SK-N-SH (cell line): ENCODE measurements at regions not wholly inside any gene's neighbourhood (a gene's known extent, or its start where the extent isn't known, plus 50 kb on each side); places are given as distances from the start of the nearest gene placed in this dataset.

Experiments
- CTCF ChIA-PET: fragments of 300-600, 350-600 bp; formaldehyde crosslinking; extraction: SDS; loops from one replicate; lab custom pipeline; 2021; lab: Yijun Ruan, JAX
- POLR2A ChIA-PET: fragments of 350-600 bp; sonication (Branson Sonifier 250); formaldehyde crosslinking; extraction: SDS; loops from one replicate; lab custom pipeline; 2020; ENCODE audit warnings: antibody characterized with exemption, inconsistent platforms; lab: Yijun Ruan, JAX
- DNase-seq: peaks from one replicate; pipeline ENCODE4 v3.0.0; 2012
- H2AFZ ChIP-seq: fragments of 200-600 bp; sonication (generic); 2 replicates; pipeline ENCODE4 v1.8.1; 2016; ENCODE audit warnings: antibody characterized with exemption, mild to moderate bottlenecking, low read depth
- H3F3A ChIP-seq: fragments of 200-600 bp; sonication (generic); replicated peaks from 2 replicates; pipeline ENCODE3; 2016; ENCODE audit warnings: antibody characterized with exemption, mild to moderate bottlenecking; ENCODE audit not compliant: insufficient read depth
- H3K27ac ChIP-seq, 2 experiments: fragments of 200-500 bp in 1 of 2; fragments of 200-600 bp in 1 of 2; sonication (Bioruptor generic) in 1 of 2; sonication (generic), shearing (Covaris generic) in 1 of 2; 2 replicates each; pipeline versions ENCODE4 v1.5.1 to v1.6.1; 2014 to 2016; ENCODE audit warnings: low read depth in 2 of 2, inconsistent platforms in 1 of 2, low read length in 1 of 2, mild to moderate bottlenecking in 1 of 2, mixed read lengths in 1 of 2
- H3K27me3 ChIP-seq: fragments of 200-600 bp; sonication (generic), shearing (Covaris generic); 2 replicates; pipeline ENCODE4 v1.6.1; 2016; ENCODE audit warnings: mixed run types; ENCODE audit not compliant: insufficient read depth
- H3K36me3 ChIP-seq, 2 experiments: fragments of 200-500 bp in 1 of 2; fragments of 200-600 bp in 1 of 2; sonication (Bioruptor generic) in 1 of 2; sonication (generic) in 1 of 2; replicated peaks in 1 of 2; 2 replicates each; pipeline versions ENCODE3 to v1.5.1; 2014 to 2016; ENCODE audit warnings: low read length in 1 of 2, mild to moderate bottlenecking in 1 of 2; ENCODE audit not compliant: insufficient read depth in 2 of 2, control insufficient read depth in 1 of 2
- H3K4me1 ChIP-seq, 2 experiments: fragments of 200-500 bp in 1 of 2; fragments of 200-600 bp in 1 of 2; sonication (Bioruptor generic) in 1 of 2; sonication (generic), shearing (Covaris generic) in 1 of 2; 2 replicates each; pipeline versions ENCODE4 v1.5.1 to v1.6.1; 2014 to 2016; ENCODE audit warnings: low read depth in 1 of 2, low read length in 1 of 2, mixed run types in 1 of 2; ENCODE audit not compliant: insufficient read depth in 2 of 2, control insufficient read depth in 1 of 2
- H3K4me2 ChIP-seq: fragments of 200-600 bp; sonication (generic), shearing (Covaris generic); 2 replicates; pipeline ENCODE4 v1.6.1; 2017; ENCODE audit warnings: mixed run types
- H3K4me3 ChIP-seq, 2 experiments: fragments of 200-500 bp in 1 of 2; fragments of 200-600 bp in 1 of 2; sonication (Bioruptor generic) in 1 of 2; sonication (generic), shearing (Covaris generic) in 1 of 2; 2 replicates each; pipeline versions ENCODE4 v1.5.1 to v1.8.1; 2014 to 2016; ENCODE audit warnings: low read depth in 2 of 2, inconsistent platforms in 1 of 2, low read length in 1 of 2, mild to moderate bottlenecking in 1 of 2, mixed read lengths in 1 of 2, moderate library complexity in 1 of 2
- H3K79me2 ChIP-seq: fragments of 200-600 bp; sonication (generic); 2 replicates; pipeline ENCODE4 v1.8.1; 2017; ENCODE audit warnings: mild to moderate bottlenecking; ENCODE audit not compliant: insufficient read depth
- H3K9ac ChIP-seq: fragments of 200-600 bp; sonication (generic); 2 replicates; pipeline ENCODE4 v1.6.1; 2017; ENCODE audit warnings: mixed run types
- H3K9me2 ChIP-seq: fragments of 200-600 bp; sonication (generic); 2 replicates; pipeline ENCODE4 v1.6.1; 2017; ENCODE audit warnings: mixed run types
- H3K9me3 ChIP-seq: fragments of 200-600 bp; sonication (generic); 2 replicates; pipeline ENCODE4 v1.6.1; 2017; ENCODE audit warnings: mixed run types, mild to moderate bottlenecking, moderate library complexity
- H4K20me1 ChIP-seq: fragments of 200-600 bp; sonication (generic); 2 replicates; pipeline ENCODE4 v1.6.1; 2017; ENCODE audit warnings: mild to moderate bottlenecking, mixed run types; ENCODE audit not compliant: insufficient read depth
- CHD2 ChIP-seq: fragments of 150-350 bp; IDR thresholded peaks from 2 replicates; pipeline ENCODE4 v1.6.1; 2018; ENCODE audit warnings: low read length; ENCODE audit not compliant: partially characterized antibody
- CTCF ChIP-seq: fragments of 200-600 bp; sonication (generic); IDR thresholded peaks from 2 replicates; pipeline ENCODE4 v1.6.1; 2017; ENCODE audit warnings: antibody characterized with exemption, mild to moderate bottlenecking, moderate library complexity
- EZH2phosphoT487 ChIP-seq: fragments of 200-600 bp; sonication (generic); IDR thresholded peaks from 2 replicates; pipeline ENCODE4 v1.6.1; 2017; ENCODE audit warnings: low read depth, mixed run types, mild to moderate bottlenecking, antibody characterized with exemption, moderate library complexity, borderline replicate concordance
- GATA2 ChIP-seq: sonication (generic); formaldehyde crosslinking; IDR thresholded peaks from 2 replicates; pipeline ENCODE4 v1.5.0; 2020; ENCODE audit warnings: mild to moderate bottlenecking, missing genetic modification reagents
- IRF3 ChIP-seq: fragments of 150-350 bp; IDR thresholded peaks from 2 replicates; pipeline ENCODE4 v1.6.1; 2016; ENCODE audit warnings: mild to moderate bottlenecking, low read depth, low read length
- JUND ChIP-seq: IDR thresholded peaks from 2 replicates; pipeline ENCODE4 v1.4.0; 2012
- MEF2A ChIP-seq: IDR thresholded peaks from 2 replicates; pipeline ENCODE4 v1.4.0; 2012; ENCODE audit warnings: low read depth, borderline replicate concordance
- NFIC ChIP-seq: IDR thresholded peaks from 2 replicates; pipeline ENCODE4 v1.4.0; 2012; ENCODE audit warnings: borderline replicate concordance
- PBX3 ChIP-seq: IDR thresholded peaks from 2 replicates; pipeline ENCODE4; 2012
- RFX5 ChIP-seq: IDR thresholded peaks from 2 replicates; pipeline ENCODE4 v1.6.1; 2012; ENCODE audit warnings: mild to moderate bottlenecking, improper control_type of control experiment, low read length
- USF1 ChIP-seq: IDR thresholded peaks from 2 replicates; pipeline ENCODE4 v1.4.0; 2012; ENCODE audit warnings: low read depth, borderline replicate concordance
- USF2 ChIP-seq: fragments of 150-350 bp; IDR thresholded peaks from 2 replicates; pipeline ENCODE4 v1.6.1; 2017; ENCODE audit warnings: antibody characterized with exemption, low read length, low read depth, borderline replicate concordance
- YY1 ChIP-seq: IDR thresholded peaks from 2 replicates; pipeline ENCODE4 v1.4.0; 2012; ENCODE audit warnings: low read depth, mild to moderate bottlenecking
- WGBS: methylation state at CpG from one replicate; pipeline ENCODE4 v1.1.6; 2017; ENCODE audit warnings: low lambda C conversion rate; 5-methylcytosine and 5-hydroxymethylcytosine counted together
- TF ChIP-seq, protein P1 (sequence below): IDR thresholded peaks from 2 replicates; pipeline ENCODE4 v1.6.1; 2012; ENCODE audit warnings: mild to moderate bottlenecking, low read depth, low read length, moderate library complexity

- no peaks in the 10 kb centered on the region for H3K9me2 ChIP-seq
- H3K4me3 ChIP-seq = no peak overlapping the region
- H3K79me2 ChIP-seq = no peaks in the 10 kb centered on the region
- no peaks in the 10 kb centered on the region for H3K4me1 ChIP-seq
- no peak overlapping the region for H3K9ac ChIP-seq
- no peak overlapping the region for H3K4me2 ChIP-seq
- WGBS = 2% methylated on average over 4 of the region's 4 CpGs
- TF ChIP-seq CHD2 (no peak), GATA2 (CRISPR knock-in tag) (no peak), NFIC (no peak), USF1 (no peak), USF2 (no peak), IRF3 (no peak), MEF2A (no peak), JUND (no peak), RFX5 (no peak), YY1 (no peak), CTCF (no peak), EZH2phosphoT487 (no peak), PBX3 (no peak)
- TF ChIP-seq, protein P1, sequence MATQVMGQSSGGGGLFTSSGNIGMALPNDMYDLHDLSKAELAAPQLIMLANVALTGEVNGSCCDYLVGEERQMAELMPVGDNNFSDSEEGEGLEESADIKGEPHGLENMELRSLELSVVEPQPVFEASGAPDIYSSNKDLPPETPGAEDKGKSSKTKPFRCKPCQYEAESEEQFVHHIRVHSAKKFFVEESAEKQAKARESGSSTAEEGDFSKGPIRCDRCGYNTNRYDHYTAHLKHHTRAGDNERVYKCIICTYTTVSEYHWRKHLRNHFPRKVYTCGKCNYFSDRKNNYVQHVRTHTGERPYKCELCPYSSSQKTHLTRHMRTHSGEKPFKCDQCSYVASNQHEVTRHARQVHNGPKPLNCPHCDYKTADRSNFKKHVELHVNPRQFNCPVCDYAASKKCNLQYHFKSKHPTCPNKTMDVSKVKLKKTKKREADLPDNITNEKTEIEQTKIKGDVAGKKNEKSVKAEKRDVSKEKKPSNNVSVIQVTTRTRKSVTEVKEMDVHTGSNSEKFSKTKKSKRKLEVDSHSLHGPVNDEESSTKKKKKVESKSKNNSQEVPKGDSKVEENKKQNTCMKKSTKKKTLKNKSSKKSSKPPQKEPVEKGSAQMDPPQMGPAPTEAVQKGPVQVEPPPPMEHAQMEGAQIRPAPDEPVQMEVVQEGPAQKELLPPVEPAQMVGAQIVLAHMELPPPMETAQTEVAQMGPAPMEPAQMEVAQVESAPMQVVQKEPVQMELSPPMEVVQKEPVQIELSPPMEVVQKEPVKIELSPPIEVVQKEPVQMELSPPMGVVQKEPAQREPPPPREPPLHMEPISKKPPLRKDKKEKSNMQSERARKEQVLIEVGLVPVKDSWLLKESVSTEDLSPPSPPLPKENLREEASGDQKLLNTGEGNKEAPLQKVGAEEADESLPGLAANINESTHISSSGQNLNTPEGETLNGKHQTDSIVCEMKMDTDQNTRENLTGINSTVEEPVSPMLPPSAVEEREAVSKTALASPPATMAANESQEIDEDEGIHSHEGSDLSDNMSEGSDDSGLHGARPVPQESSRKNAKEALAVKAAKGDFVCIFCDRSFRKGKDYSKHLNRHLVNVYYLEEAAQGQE = no peak
- H3K36me3 ChIP-seq = no peaks in the 10 kb centered on the region
- no peak overlapping the region for H3K27ac ChIP-seq
- H2AFZ ChIP-seq = no peak overlapping the region
- H3K9me3 ChIP-seq = no peaks in the 10 kb centered on the region
- no peak for DNase-seq
- no peaks in the 10 kb centered on the region; the same call in 1 of the 2 replicates for H3K27me3 ChIP-seq
- ChIA-PET CTCF (interaction anchor here (1.4 to 2.6 kb wide), 3 partner anchors 9 to 12 kb away, joined by 4 to 24 read pairs (median 14); no protein-coding TSS in a partner anchor), POLR2A (no interaction called here)
- no peaks in the 10 kb centered on the region for H4K20me1 ChIP-seq
- H3F3A ChIP-seq = no peaks in the 10 kb centered on the region
These were observed 139.5 kb upstream of the FAM83B start for GRCh38 chr6:54706844-54707605.
